AG09309 (cell line): ENCODE measurements at regions not wholly inside any gene's neighbourhood (a gene's known extent, or its start where the extent isn't known, plus 50 kb on each side); places are given as distances from the start of the nearest gene placed in this dataset.
A peak's percentile ranks its signal among the peaks of the same experiment; 100 is the strongest.

Experiments
- DNase-seq: peaks from one replicate; pipeline ENCODE4 v3.0.0-alpha.2; 2010; ENCODE audit warnings: low read depth
- H3K4me3 ChIP-seq: 2 replicates; pipeline ENCODE4 v1.5.1; 2011; ENCODE audit warnings: mild to moderate bottlenecking, low read depth, low read length, moderate library complexity; ENCODE audit not compliant: control insufficient read depth
- TF ChIP-seq, protein P1 (sequence below): IDR thresholded peaks from 2 replicates; pipeline ENCODE4 v1.5.1; 2011; ENCODE audit warnings: mild to moderate bottlenecking, low read depth, low read length, inconsistent platforms; ENCODE audit not compliant: insufficient read depth, control insufficient read depth; ENCODE audit errors: missing control alignments

DNA sequence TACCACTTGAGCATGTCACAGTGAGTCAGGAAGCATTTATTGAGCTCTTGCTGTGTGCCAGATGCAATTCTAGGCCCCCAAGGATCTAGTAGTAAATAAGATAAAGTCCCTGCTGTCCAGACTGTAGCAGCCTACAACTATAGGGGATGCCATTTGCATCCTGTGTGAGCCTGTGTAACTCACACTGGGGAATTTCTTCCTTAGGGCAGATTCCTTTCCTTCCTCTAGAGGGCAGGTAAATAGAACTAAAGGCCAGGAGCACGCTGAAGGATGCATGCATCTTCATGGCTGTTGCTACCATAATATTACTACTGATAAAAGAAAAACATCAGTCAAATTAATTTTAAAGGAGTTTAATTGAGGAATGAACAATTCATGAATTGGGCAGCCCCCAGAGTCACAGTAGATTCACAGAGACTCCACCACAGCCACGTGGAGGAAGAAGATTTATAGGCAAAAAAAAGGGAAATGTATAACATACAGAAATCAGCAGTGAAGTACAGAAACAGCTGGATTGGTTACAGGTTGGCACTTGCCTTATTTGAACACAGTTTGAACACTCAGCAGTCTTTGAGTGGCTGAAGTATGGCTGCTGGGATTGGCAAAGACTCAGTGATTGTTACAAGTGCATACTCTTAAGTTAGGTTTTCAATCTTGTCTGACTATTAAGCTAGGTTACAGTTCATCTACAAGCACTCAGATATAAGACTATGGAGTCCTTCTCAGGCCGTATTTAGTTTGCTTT, 98.9 kb downstream of the ACTL7B start:
- no peak overlapping the region for H3K4me3 ChIP-seq
- no peak for DNase-seq
- TF ChIP-seq, protein P1, sequence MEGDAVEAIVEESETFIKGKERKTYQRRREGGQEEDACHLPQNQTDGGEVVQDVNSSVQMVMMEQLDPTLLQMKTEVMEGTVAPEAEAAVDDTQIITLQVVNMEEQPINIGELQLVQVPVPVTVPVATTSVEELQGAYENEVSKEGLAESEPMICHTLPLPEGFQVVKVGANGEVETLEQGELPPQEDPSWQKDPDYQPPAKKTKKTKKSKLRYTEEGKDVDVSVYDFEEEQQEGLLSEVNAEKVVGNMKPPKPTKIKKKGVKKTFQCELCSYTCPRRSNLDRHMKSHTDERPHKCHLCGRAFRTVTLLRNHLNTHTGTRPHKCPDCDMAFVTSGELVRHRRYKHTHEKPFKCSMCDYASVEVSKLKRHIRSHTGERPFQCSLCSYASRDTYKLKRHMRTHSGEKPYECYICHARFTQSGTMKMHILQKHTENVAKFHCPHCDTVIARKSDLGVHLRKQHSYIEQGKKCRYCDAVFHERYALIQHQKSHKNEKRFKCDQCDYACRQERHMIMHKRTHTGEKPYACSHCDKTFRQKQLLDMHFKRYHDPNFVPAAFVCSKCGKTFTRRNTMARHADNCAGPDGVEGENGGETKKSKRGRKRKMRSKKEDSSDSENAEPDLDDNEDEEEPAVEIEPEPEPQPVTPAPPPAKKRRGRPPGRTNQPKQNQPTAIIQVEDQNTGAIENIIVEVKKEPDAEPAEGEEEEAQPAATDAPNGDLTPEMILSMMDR, result peak; percentile 17

GRCh38 chr9:108755979-108756378, 99.8 kb downstream of the ACTL7B start:
- no peak for DNase-seq
- TF ChIP-seq, protein P1, result no peak
- H3K4me3 ChIP-seq, result no peak overlapping the region

DNA sequence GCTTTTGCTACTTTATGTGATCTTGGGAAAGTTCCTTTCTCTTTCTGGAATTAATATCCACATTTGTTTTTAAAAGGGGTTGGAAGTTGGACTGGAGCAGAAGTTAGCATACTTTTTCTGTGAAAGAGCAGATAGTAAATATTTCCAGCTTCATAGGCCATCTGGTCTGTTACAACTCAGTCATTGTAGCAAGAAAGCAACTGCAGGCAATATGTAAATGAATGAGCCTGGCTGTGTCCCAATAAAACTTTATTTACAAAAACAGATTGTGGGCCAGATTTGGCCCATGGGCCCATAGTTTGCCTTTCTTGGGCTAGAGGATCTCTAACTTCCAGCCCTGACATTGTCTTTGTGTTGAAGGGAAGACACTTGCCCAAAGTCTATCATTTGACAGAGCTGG, 104.4 kb downstream of the ACTL7B start:
- no peak for DNase-seq
- TF ChIP-seq, protein P1, result no peak

GRCh38 chr9:108750661-108751215, 105.0 kb downstream of the ACTL7B start:
- no peak for DNase-seq
- TF ChIP-seq, protein P1, result no peak
- no peak overlapping the region for H3K4me3 ChIP-seq

More for the DNA sequence above, 104.4 kb downstream of the ACTL7B start:
- H3K4me3 ChIP-seq, result no peak overlapping the region

DNA sequence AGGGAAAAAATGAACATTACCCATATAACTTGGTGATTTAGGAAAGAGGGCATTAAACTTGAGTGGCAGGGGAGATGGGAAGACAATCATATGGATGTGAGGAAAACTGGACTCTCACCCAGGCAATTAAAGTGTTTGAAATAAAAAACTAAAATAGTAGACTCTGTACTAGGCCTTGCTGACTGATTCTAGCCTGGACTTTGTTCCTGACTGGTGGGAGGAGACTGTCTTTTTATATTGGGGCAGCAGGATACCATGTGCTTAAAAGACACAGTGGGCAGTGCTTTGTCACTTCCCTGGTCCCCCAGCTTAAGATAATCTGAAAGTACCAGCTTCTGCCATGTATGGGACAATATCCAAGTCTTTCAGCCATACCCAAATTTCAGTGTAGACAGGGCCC, 107.0 kb downstream of the ACTL7B start:
- TF ChIP-seq, protein P1, result no peak
- H3K4me3 ChIP-seq, result no peak overlapping the region
- no peak for DNase-seq

GRCh38 chr9:108746864-108747263, 108.9 kb downstream of the ACTL7B start:
- TF ChIP-seq, protein P1, result no peak
- no peak overlapping the region for H3K4me3 ChIP-seq
- DNase-seq, result peak; percentile 39
